ENCODE measurements at regions not wholly inside any gene's neighbourhood (a gene's known extent, or its start where the extent isn't known, plus 50 kb on each side); places are given as distances from the start of the nearest gene placed in this dataset.

DNA sequence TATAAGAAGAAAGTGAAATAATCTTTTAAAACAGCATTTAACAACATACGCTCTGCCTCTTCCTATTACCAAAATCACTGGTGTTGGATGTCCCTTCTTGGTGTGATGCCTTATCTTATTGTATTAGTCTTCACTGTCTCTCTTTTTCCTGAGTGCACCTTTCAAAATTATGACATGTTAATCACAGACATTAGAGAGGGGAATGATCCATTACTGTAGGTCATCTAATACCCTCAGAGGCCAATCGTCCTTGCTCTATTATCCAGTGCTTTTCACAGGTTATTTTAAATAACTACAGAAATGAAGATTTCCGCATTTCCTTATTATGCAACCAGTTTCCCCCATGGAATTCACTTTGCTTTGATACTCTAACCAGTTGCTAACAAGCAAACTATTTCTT lies 1292.7 kb downstream of the MAT2B start:
- peaks cover 35% of the 10 kb centered on the region for H3K9me3 ChIP-seq (ENCODE audit: control insufficient read depth, low read length)
- no peak overlapping the region for H3K9ac ChIP-seq (ENCODE audit: extremely low read depth, low read length, poor library complexity, severe bottlenecking)
- peaks cover 12% of the 10 kb centered on the region for H3K36me3 Mint-ChIP-seq (ENCODE audit: low read depth)
- H3K4me1 Mint-ChIP-seq = no peaks in the 10 kb centered on the region
- 40 to 89% methylated on average over 1 to 3 of the region's 3 CpGs for WGBS, 2 experiments (ENCODE audit: insufficient coverage in 1 of 2, insufficient read length in 1 of 2)
- no peaks in the 10 kb centered on the region for H3K36me3 ChIP-seq (ENCODE audit: control insufficient read depth, insufficient read depth, low read length)
- no peaks in the 10 kb centered on the region for H3K4me1 ChIP-seq (ENCODE audit: control insufficient read depth, insufficient read depth, low read length)
- H3K9me3 Mint-ChIP-seq = peaks cover 41% of the 10 kb centered on the region
- no peak overlapping the region for H3K27ac ChIP-seq (ENCODE audit: low read depth, low read length)
- no peak overlapping the region for H3K27ac Mint-ChIP-seq
- no peak overlapping the region for H3K4me3 ChIP-seq (ENCODE audit: low read length)
- no peaks in the 10 kb centered on the region for H3K27me3 Mint-ChIP-seq (ENCODE audit: insufficient read depth)
- H3K4me3 Mint-ChIP-seq = no peak overlapping the region
- no peak for DNase-seq
- no peaks in the 10 kb centered on the region for H3K27me3 ChIP-seq (ENCODE audit: control insufficient read depth, insufficient read depth, low read length, poor library complexity, severe bottlenecking)
- TF ChIP-seq, protein P1, sequence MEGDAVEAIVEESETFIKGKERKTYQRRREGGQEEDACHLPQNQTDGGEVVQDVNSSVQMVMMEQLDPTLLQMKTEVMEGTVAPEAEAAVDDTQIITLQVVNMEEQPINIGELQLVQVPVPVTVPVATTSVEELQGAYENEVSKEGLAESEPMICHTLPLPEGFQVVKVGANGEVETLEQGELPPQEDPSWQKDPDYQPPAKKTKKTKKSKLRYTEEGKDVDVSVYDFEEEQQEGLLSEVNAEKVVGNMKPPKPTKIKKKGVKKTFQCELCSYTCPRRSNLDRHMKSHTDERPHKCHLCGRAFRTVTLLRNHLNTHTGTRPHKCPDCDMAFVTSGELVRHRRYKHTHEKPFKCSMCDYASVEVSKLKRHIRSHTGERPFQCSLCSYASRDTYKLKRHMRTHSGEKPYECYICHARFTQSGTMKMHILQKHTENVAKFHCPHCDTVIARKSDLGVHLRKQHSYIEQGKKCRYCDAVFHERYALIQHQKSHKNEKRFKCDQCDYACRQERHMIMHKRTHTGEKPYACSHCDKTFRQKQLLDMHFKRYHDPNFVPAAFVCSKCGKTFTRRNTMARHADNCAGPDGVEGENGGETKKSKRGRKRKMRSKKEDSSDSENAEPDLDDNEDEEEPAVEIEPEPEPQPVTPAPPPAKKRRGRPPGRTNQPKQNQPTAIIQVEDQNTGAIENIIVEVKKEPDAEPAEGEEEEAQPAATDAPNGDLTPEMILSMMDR (conservative IDR thresholded peaks at IDR 0.05) = no peak

DNA sequence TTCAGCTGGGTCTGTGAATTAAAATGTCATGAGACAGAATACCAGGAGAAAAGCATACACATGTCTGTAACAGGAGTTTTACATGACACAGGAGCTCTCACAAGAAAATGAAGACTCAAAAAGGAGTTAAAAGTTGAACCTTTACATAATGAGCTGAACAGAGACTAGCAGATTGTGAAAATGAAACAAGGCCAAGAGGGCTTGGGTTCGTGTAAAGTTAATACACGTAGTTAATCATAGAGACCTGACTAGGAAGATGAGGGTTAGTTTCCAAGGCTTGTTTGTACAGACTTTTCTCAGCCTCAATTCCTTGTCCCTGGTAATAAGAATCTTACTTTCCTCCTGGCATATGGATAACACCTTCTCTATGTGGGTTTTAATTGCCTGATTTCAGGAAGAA lies 1294.0 kb downstream of the MAT2B start:
- H3K4me1 Mint-ChIP-seq = no peaks in the 10 kb centered on the region
- H3K27ac ChIP-seq (ENCODE audit: low read depth, low read length) = no peak overlapping the region
- H3K4me1 ChIP-seq (ENCODE audit: control insufficient read depth, insufficient read depth, low read length) = no peaks in the 10 kb centered on the region
- no peak for DNase-seq
- no peaks in the 10 kb centered on the region for H3K27me3 Mint-ChIP-seq (ENCODE audit: insufficient read depth)
- no peak overlapping the region for H3K9ac ChIP-seq (ENCODE audit: extremely low read depth, low read length, poor library complexity, severe bottlenecking)
- peaks cover 35% of the 10 kb centered on the region for H3K9me3 ChIP-seq (ENCODE audit: control insufficient read depth, low read length)
- H3K36me3 ChIP-seq (ENCODE audit: control insufficient read depth, insufficient read depth, low read length) = no peaks in the 10 kb centered on the region
- TF ChIP-seq, protein P1 (conservative IDR thresholded peaks at IDR 0.05) = no peak
- WGBS, 2 experiments (ENCODE audit: insufficient coverage in 1 of 2, insufficient read length in 1 of 2) = 93 to 100% methylated on average over 2 of the region's 2 CpGs
- no peak overlapping the region for H3K4me3 ChIP-seq (ENCODE audit: low read length)
- H3K9me3 Mint-ChIP-seq = peaks cover 41% of the 10 kb centered on the region
- H3K27me3 ChIP-seq (ENCODE audit: control insufficient read depth, insufficient read depth, low read length, poor library complexity, severe bottlenecking) = no peaks in the 10 kb centered on the region
- H3K27ac Mint-ChIP-seq = no peak overlapping the region
- peaks cover 12% of the 10 kb centered on the region for H3K36me3 Mint-ChIP-seq (ENCODE audit: low read depth)
- H3K4me3 Mint-ChIP-seq = no peak overlapping the region

DNA sequence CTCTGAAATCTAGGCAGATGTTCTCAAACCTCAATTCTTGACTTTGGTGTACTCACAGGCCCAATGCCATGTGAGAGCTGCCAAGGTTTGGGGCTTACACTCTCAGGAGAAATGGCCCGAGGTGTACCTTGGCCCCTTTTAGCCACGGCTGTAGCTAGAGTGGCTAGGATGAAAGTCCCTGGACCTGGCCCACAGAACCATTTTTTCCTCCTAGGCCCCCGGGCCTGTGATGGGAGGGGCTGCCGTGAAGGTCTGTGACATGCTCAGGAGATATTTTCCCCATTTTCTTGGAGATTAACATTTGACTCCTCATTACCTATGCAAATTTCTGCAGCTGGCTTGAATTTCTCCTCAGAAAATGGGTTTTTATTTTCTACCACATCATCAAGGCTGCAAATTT lies 1296.5 kb downstream of the MAT2B start:
- no peaks in the 10 kb centered on the region for H3K27me3 ChIP-seq (ENCODE audit: control insufficient read depth, insufficient read depth, low read length, poor library complexity, severe bottlenecking)
- Mint-ChIP-seq H3K27ac (no peak overlapping the region), H3K36me3 (ENCODE audit: low read depth) (peaks cover 12% of the 10 kb centered on the region), H3K4me1 (no peaks in the 10 kb centered on the region), H3K27me3 (ENCODE audit: insufficient read depth) (no peaks in the 10 kb centered on the region), H3K4me3 (no peak overlapping the region), H3K9me3 (peaks cover 41% of the 10 kb centered on the region)
- H3K27ac ChIP-seq (ENCODE audit: low read depth, low read length) = no peak overlapping the region
- peak overlapping the region; percentile 57 for H3K4me3 ChIP-seq (ENCODE audit: low read length)
- peaks cover 35% of the 10 kb centered on the region for H3K9me3 ChIP-seq (ENCODE audit: control insufficient read depth, low read length)
- DNase-seq = no peak
- TF ChIP-seq, protein P1 (conservative IDR thresholded peaks at IDR 0.05) = no peak
- no peaks in the 10 kb centered on the region for H3K36me3 ChIP-seq (ENCODE audit: control insufficient read depth, insufficient read depth, low read length)
- H3K9ac ChIP-seq (ENCODE audit: extremely low read depth, low read length, poor library complexity, severe bottlenecking) = no peak overlapping the region
- H3K4me1 ChIP-seq (ENCODE audit: control insufficient read depth, insufficient read depth, low read length) = no peaks in the 10 kb centered on the region
- 90 to 95% methylated on average over 2 to 4 of the region's 4 CpGs for WGBS, 2 experiments (ENCODE audit: insufficient coverage in 1 of 2, insufficient read length in 1 of 2)

Data from endodermal cell (in vitro differentiated cells).